ENCODE measurements at regions not wholly inside any gene's neighbourhood (a gene's known extent, or its start where the extent isn't known, plus 50 kb on each side); places are given as distances from the start of the nearest gene placed in this dataset.
A peak's percentile ranks its signal among the peaks of the same experiment; 100 is the strongest.

DNA sequence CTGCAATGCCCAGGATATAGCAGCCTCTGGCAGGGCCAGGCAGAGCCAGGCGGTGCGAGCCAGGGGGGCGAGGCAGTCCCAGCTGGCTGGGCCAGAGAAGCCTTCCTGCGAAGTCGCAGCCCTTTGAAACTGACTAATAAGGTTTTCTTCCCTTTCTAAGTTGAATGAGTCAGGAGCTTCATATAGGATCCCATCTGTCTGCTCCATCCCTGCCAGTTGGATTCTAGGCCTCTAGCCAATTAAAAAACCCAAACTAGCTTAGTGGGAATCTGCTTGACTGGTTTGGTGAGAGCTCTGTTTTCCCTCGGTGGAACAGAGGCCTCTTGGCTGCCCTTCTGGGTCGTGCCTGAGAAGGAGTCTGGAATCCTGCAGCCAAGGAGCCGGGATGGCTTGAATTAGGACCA, 70.1 kb upstream of the RAPGEF1 start:
- no peaks in the 10 kb centered on the region for H3K36me3 ChIP-seq (ENCODE audit: control insufficient read depth, insufficient read depth, low read length)
- no peaks in the 10 kb centered on the region for H3K9me3 ChIP-seq (ENCODE audit: control insufficient read depth, insufficient read depth, low read depth, low read length)
- H3K27ac ChIP-seq (ENCODE audit: low read depth, low read length), result no peak overlapping the region
- no peak overlapping the region for H3K4me3 ChIP-seq (ENCODE audit: low read depth, low read length)
- H3K4me1 ChIP-seq (ENCODE audit: control insufficient read depth, insufficient read depth, low read length), result peaks cover 32% of the 10 kb centered on the region
- H3K27me3 ChIP-seq (ENCODE audit: control insufficient read depth, insufficient read depth, low read length), result peaks cover 2% of the 10 kb centered on the region; the same call in 1 of the 2 replicates
- no peak overlapping the region for H3K9ac ChIP-seq (ENCODE audit: low read length)

DNA sequence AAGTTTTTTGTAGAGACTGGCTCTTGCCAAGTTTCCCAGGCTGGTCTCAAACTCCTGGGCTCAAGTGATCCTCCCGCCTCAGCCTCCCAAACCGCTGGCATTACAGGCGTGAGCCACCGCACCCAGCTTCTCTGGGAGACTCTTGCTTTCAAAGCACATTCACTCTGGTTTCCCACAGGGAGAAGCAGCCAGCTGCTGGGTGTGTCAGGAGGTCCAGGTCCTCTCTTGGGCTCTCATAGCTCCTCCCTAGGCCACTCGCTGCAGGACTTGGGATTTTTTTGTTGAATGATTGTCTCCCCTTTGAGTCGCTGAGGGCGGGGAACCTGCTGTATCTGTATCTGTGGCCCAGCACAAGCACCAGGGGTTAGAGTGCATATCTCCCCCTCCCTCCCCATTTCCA, 68.4 kb upstream of the RAPGEF1 start:
- Histone ChIP-seq H3K4me3 (ENCODE audit: low read depth, low read length) (no peak overlapping the region), H3K27me3 (ENCODE audit: control insufficient read depth, insufficient read depth, low read length) (no peaks in the 10 kb centered on the region), H3K27ac (ENCODE audit: low read depth, low read length) (no peak overlapping the region)

GRCh38 chr9:131807144-131807983, 67.5 kb upstream of the RAPGEF1 start:
- Histone ChIP-seq H3K27ac (ENCODE audit: low read depth, low read length) (no peak overlapping the region), H3K9ac (ENCODE audit: low read length) (no peak overlapping the region), H3K4me3 (ENCODE audit: low read depth, low read length) (peak overlapping the region; percentile 49), H3K9me3 (ENCODE audit: control insufficient read depth, insufficient read depth, low read depth, low read length) (no peaks in the 10 kb centered on the region), H3K4me1 (ENCODE audit: control insufficient read depth, insufficient read depth, low read length) (peaks cover 32% of the 10 kb centered on the region), H3K27me3 (ENCODE audit: control insufficient read depth, insufficient read depth, low read length) (no peaks in the 10 kb centered on the region), H3K36me3 (ENCODE audit: control insufficient read depth, insufficient read depth, low read length) (no peaks in the 10 kb centered on the region)

More for the DNA sequence above, 68.4 kb upstream of the RAPGEF1 start:
- no peaks in the 10 kb centered on the region for H3K36me3 ChIP-seq (ENCODE audit: control insufficient read depth, insufficient read depth, low read length)
- no peaks in the 10 kb centered on the region for H3K9me3 ChIP-seq (ENCODE audit: control insufficient read depth, insufficient read depth, low read depth, low read length)
- H3K4me1 ChIP-seq (ENCODE audit: control insufficient read depth, insufficient read depth, low read length), result peaks cover 32% of the 10 kb centered on the region
- no peak overlapping the region for H3K9ac ChIP-seq (ENCODE audit: low read length)

GRCh38 chr9:131805803-131806202, 65.9 kb upstream of the RAPGEF1 start:
- Histone ChIP-seq H3K9ac (ENCODE audit: low read length) (no peak overlapping the region), H3K9me3 (ENCODE audit: control insufficient read depth, insufficient read depth, low read depth, low read length) (no peaks in the 10 kb centered on the region), H3K4me1 (ENCODE audit: control insufficient read depth, insufficient read depth, low read length) (peaks cover 32% of the 10 kb centered on the region), H3K27me3 (ENCODE audit: control insufficient read depth, insufficient read depth, low read length) (no peaks in the 10 kb centered on the region), H3K36me3 (ENCODE audit: control insufficient read depth, insufficient read depth, low read length) (no peaks in the 10 kb centered on the region), H3K4me3 (ENCODE audit: low read depth, low read length) (no peak overlapping the region), H3K27ac (ENCODE audit: low read depth, low read length) (no peak overlapping the region)

- Histone ChIP-seq H3K27ac (ENCODE audit: low read depth, low read length) (no peak overlapping the region), H3K36me3 (ENCODE audit: control insufficient read depth, insufficient read depth, low read length) (no peaks in the 10 kb centered on the region), H3K4me1 (ENCODE audit: control insufficient read depth, insufficient read depth, low read length) (peaks cover 27% of the 10 kb centered on the region), H3K9ac (ENCODE audit: low read length) (no peak overlapping the region), H3K9me3 (ENCODE audit: control insufficient read depth, insufficient read depth, low read depth, low read length) (no peaks in the 10 kb centered on the region), H3K27me3 (ENCODE audit: control insufficient read depth, insufficient read depth, low read length) (no peaks in the 10 kb centered on the region), H3K4me3 (ENCODE audit: low read depth, low read length) (no peak overlapping the region)
Observed at GRCh38 chr9:131804826-131805225, 65.0 kb upstream of the RAPGEF1 start.

GRCh38 chr9:131803758-131804411, 64.0 kb upstream of the RAPGEF1 start:
- Histone ChIP-seq H3K9ac (ENCODE audit: low read length) (no peak overlapping the region), H3K9me3 (ENCODE audit: control insufficient read depth, insufficient read depth, low read depth, low read length) (no peaks in the 10 kb centered on the region), H3K36me3 (ENCODE audit: control insufficient read depth, insufficient read depth, low read length) (no peaks in the 10 kb centered on the region), H3K27me3 (ENCODE audit: control insufficient read depth, insufficient read depth, low read length) (no peaks in the 10 kb centered on the region), H3K4me1 (ENCODE audit: control insufficient read depth, insufficient read depth, low read length) (peaks cover 27% of the 10 kb centered on the region), H3K27ac (ENCODE audit: low read depth, low read length) (no peak overlapping the region), H3K4me3 (ENCODE audit: low read depth, low read length) (no peak overlapping the region)

DNA sequence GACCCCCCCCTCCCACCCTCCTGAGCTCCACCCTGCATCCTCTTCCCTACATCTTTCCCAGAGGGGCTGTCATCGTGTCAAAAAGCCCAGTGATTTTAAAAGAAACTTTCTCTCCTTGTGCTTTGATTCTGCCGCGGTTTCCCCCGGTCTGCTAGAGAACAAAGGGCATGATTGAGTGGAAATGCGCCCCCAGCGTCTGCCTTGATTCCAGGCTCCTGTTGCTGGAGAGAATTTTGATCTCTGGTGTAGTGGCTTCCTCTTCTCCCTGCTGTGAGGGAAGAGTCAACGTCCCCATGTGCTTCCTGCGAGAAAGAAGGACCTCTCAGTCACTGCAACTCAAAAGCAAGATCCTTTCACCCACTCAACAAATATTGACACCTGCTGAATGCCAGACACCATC, 61.9 kb upstream of the RAPGEF1 start:
- peaks cover 6% of the 10 kb centered on the region; the same call in 1 of the 2 replicates for H3K27me3 ChIP-seq (ENCODE audit: control insufficient read depth, insufficient read depth, low read length)
- H3K4me1 ChIP-seq (ENCODE audit: control insufficient read depth, insufficient read depth, low read length), result peaks cover 13% of the 10 kb centered on the region
- H3K27ac ChIP-seq (ENCODE audit: low read depth, low read length), result no peak overlapping the region
- no peaks in the 10 kb centered on the region for H3K36me3 ChIP-seq (ENCODE audit: control insufficient read depth, insufficient read depth, low read length)
- H3K4me3 ChIP-seq (ENCODE audit: low read depth, low read length), result no peak overlapping the region
- H3K9me3 ChIP-seq (ENCODE audit: control insufficient read depth, insufficient read depth, low read depth, low read length), result no peaks in the 10 kb centered on the region
- H3K9ac ChIP-seq (ENCODE audit: low read length), result no peak overlapping the region

DNA sequence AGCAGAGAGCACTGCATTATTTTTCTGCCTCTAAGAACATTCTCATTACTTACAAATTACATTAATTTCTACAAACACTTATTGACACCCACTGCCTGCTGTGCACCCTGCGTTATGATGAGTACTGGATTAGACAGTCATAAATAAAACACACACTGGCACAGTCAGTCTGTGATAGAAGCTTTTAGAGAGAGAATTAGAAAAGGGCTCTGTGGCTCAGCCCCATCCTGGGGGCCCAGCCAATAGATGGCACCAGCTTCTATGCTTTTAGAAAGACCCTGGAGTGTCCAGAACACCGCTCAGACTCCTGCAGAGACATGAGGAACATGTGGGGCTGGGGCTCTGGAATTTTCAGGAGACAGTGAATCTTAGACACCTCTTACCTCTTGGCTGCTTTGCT, 61.0 kb upstream of the RAPGEF1 start:
- no peaks in the 10 kb centered on the region for H3K9me3 ChIP-seq (ENCODE audit: control insufficient read depth, insufficient read depth, low read depth, low read length)
- H3K9ac ChIP-seq (ENCODE audit: low read length), result no peak overlapping the region
- H3K27me3 ChIP-seq (ENCODE audit: control insufficient read depth, insufficient read depth, low read length), result peaks cover 6% of the 10 kb centered on the region; the same call in 1 of the 2 replicates
- no peak overlapping the region for H3K4me3 ChIP-seq (ENCODE audit: low read depth, low read length)
- H3K27ac ChIP-seq (ENCODE audit: low read depth, low read length), result no peak overlapping the region
- peaks cover 4% of the 10 kb centered on the region for H3K4me1 ChIP-seq (ENCODE audit: control insufficient read depth, insufficient read depth, low read length)
- no peaks in the 10 kb centered on the region for H3K36me3 ChIP-seq (ENCODE audit: control insufficient read depth, insufficient read depth, low read length)

- H3K27me3 ChIP-seq (ENCODE audit: control insufficient read depth, insufficient read depth, low read length), result peaks cover 8% of the 10 kb centered on the region; the same call in 1 of the 2 replicates
- H3K9ac ChIP-seq (ENCODE audit: low read length), result no peak overlapping the region
- peaks cover under 1% of the 10 kb centered on the region; the same call in 1 of the 2 replicates for H3K4me1 ChIP-seq (ENCODE audit: control insufficient read depth, insufficient read depth, low read length)
- no peaks in the 10 kb centered on the region for H3K9me3 ChIP-seq (ENCODE audit: control insufficient read depth, insufficient read depth, low read depth, low read length)
- H3K27ac ChIP-seq (ENCODE audit: low read depth, low read length), result no peak overlapping the region
- no peaks in the 10 kb centered on the region for H3K36me3 ChIP-seq (ENCODE audit: control insufficient read depth, insufficient read depth, low read length)
- no peak overlapping the region for H3K4me3 ChIP-seq (ENCODE audit: low read depth, low read length)
Observed at GRCh38 chr9:131800366-131800765, 60.5 kb upstream of the RAPGEF1 start.

- Histone ChIP-seq H3K27me3 (ENCODE audit: control insufficient read depth, insufficient read depth, low read length) (peaks cover 18% of the 10 kb centered on the region; the same call in 1 of the 2 replicates), H3K27ac (ENCODE audit: low read depth, low read length) (no peak overlapping the region), H3K4me3 (ENCODE audit: low read depth, low read length) (no peak overlapping the region), H3K9me3 (ENCODE audit: control insufficient read depth, insufficient read depth, low read depth, low read length) (no peaks in the 10 kb centered on the region), H3K36me3 (ENCODE audit: control insufficient read depth, insufficient read depth, low read length) (no peaks in the 10 kb centered on the region), H3K9ac (ENCODE audit: low read length) (no peak overlapping the region), H3K4me1 (ENCODE audit: control insufficient read depth, insufficient read depth, low read length) (0 out of 2 replicates have a peak, but pooled peaks cover 3% of the 10 kb centered on the region)
Observed at GRCh38 chr9:131799177-131799823, 59.4 kb upstream of the RAPGEF1 start.

GRCh38 chr9:131798246-131798645, 58.4 kb upstream of the RAPGEF1 start:
- Histone ChIP-seq H3K9me3 (ENCODE audit: control insufficient read depth, insufficient read depth, low read depth, low read length) (no peaks in the 10 kb centered on the region), H3K9ac (ENCODE audit: low read length) (no peak overlapping the region), H3K4me1 (ENCODE audit: control insufficient read depth, insufficient read depth, low read length) (0 out of 2 replicates have a peak, but pooled peaks cover 3% of the 10 kb centered on the region), H3K27ac (ENCODE audit: low read depth, low read length) (no peak overlapping the region), H3K4me3 (ENCODE audit: low read depth, low read length) (no peak overlapping the region), H3K36me3 (ENCODE audit: control insufficient read depth, insufficient read depth, low read length) (no peaks in the 10 kb centered on the region), H3K27me3 (ENCODE audit: control insufficient read depth, insufficient read depth, low read length) (peaks cover 24% of the 10 kb centered on the region; the same call in 1 of the 2 replicates)
